K562 (cell line): ENCODE measurements at regions not wholly inside any gene's neighbourhood (a gene's known extent, or its start where the extent isn't known, plus 50 kb on each side); places are given as distances from the start of the nearest gene placed in this dataset.

Experiments
- ATAC-seq: fragments of 200-7000 bp; cut with Tn5 transposase; 3 replicates; pipeline ENCODE4 v1.9.1; 2020; ENCODE audit warnings: moderate library complexity
- BruUV-seq: library from RNA; stranded (reverse); fragments of 400-500 nt; replicated peaks from 2 replicates; lab custom pipeline; 2021; lab: Mats Ljungman, UMichigan
- CTCF ChIA-PET: fragments of 300-600 bp; formaldehyde crosslinking; extraction: SDS; loops from one replicate; lab custom pipeline; 2021; ENCODE audit warnings: low intra/inter-chr PET ratio; lab: Yijun Ruan, JAX
- POLR2A ChIA-PET: fragments of 300-600, 350-650 bp; sonication (Branson Sonifier 250); formaldehyde crosslinking; extraction: SDS; loops from one replicate; lab custom pipeline; 2021; ENCODE audit warnings: antibody characterized with exemption, inconsistent platforms; lab: Yijun Ruan, JAX
- DNase-seq, 4 experiments: peaks; one replicate each; pipeline versions ENCODE4 v3.0.0 to v3.0.0-alpha.2; 2011 to 2018; ENCODE audit warnings: low spot score in 3 of 4, mixed read lengths in 3 of 4; ENCODE audit errors: extremely low read depth in 1 of 4
- FAIRE-seq: peaks from 2 replicates; lab custom pipeline; 2011; peaks lifted over from hg19 to GRCh38; lab: Jason Lieb, UNC
- H2AFZ ChIP-seq: 2 replicates; pipeline ENCODE4 v1.6.0; 2011; ENCODE audit warnings: low read depth, low read length, control low read depth, inconsistent platforms
- H3K27ac ChIP-seq: fragments of 200-600 bp; 3 replicates; pipeline ENCODE4 v1.8.0; 2011; ENCODE audit warnings: low read depth, mild to moderate bottlenecking, control low read depth, inconsistent platforms, low read length, moderate library complexity, mixed read lengths; ENCODE audit errors: extremely low read depth
- H3K27me3 ChIP-seq, 2 experiments: fragments of 300-600 bp in 1 of 2; 2 replicates in 1 of 2; 3 replicates in 1 of 2; pipeline versions ENCODE4 v1.6.0 to v1.8.0; 2011; ENCODE audit warnings: inconsistent platforms in 2 of 2, low read length in 2 of 2, mild to moderate bottlenecking in 1 of 2, mixed read lengths in 1 of 2, moderate library complexity in 1 of 2; ENCODE audit not compliant: control insufficient read depth in 2 of 2, insufficient read depth in 2 of 2
- H3K36me3 ChIP-seq: fragments of 300-600 bp; 3 replicates; pipeline ENCODE4 v1.8.0; 2011; ENCODE audit warnings: mild to moderate bottlenecking, low read length, inconsistent platforms; ENCODE audit not compliant: control insufficient read depth, insufficient read depth
- H3K4me1 ChIP-seq, 2 experiments: fragments of 200-600 bp in 1 of 2; replicated peaks in 1 of 2; 2 replicates in 1 of 2; 3 replicates in 1 of 2; pipeline versions ENCODE4 v1.5.1 to v1.8.0; 2011; ENCODE audit warnings: inconsistent platforms in 2 of 2, low read length in 2 of 2, mild to moderate bottlenecking in 1 of 2, mixed read lengths in 1 of 2, moderate library complexity in 1 of 2; ENCODE audit not compliant: control insufficient read depth in 2 of 2, insufficient read depth in 2 of 2
- H3K4me2 ChIP-seq: 2 replicates; pipeline ENCODE4 v1.6.1; 2011; ENCODE audit warnings: low read length, control low read depth, inconsistent platforms, mixed read lengths; ENCODE audit not compliant: insufficient read depth
- H3K4me3 ChIP-seq: fragments of 200-600 bp; sonication (generic), shearing (Covaris generic); 2 replicates; pipeline ENCODE4 v1.5.1; 2016; ENCODE audit warnings: control low read depth, inconsistent platforms
- H3K79me2 ChIP-seq: fragments of 200-600 bp; 3 replicates; pipeline ENCODE4 v1.8.0; 2011; ENCODE audit warnings: low read length, inconsistent platforms; ENCODE audit not compliant: control insufficient read depth, insufficient read depth
- H3K9ac ChIP-seq, 2 experiments: 2 replicates each; pipeline versions ENCODE4 v1.6.0 to v1.6.1; 2011; ENCODE audit warnings: low read depth in 2 of 2, low read length in 2 of 2, control low read depth in 1 of 2, inconsistent platforms in 1 of 2, mild to moderate bottlenecking in 1 of 2, mixed read lengths in 1 of 2; ENCODE audit not compliant: insufficient read depth in 1 of 2
- H3K9me1 ChIP-seq: one replicate; pipeline ENCODE4 v1.6.0; 2011; ENCODE audit warnings: inconsistent platforms, mild to moderate bottlenecking, low read length, moderate library complexity; ENCODE audit not compliant: control insufficient read depth, insufficient read depth
- H3K9me3 ChIP-seq: replicated peaks from 2 replicates; pipeline ENCODE4 v1.5.1; 2011; ENCODE audit warnings: low read depth, low read length, inconsistent platforms; ENCODE audit not compliant: control insufficient read depth, insufficient read depth
- H4K20me1 ChIP-seq: replicated peaks from 2 replicates; pipeline ENCODE4 v1.6.1; 2011; ENCODE audit warnings: low read length, inconsistent platforms, mixed read lengths; ENCODE audit not compliant: control insufficient read depth, insufficient read depth
- AFF4 ChIP-seq: sonication (generic); formaldehyde crosslinking; IDR thresholded peaks from 2 replicates; pipeline ENCODE4 v1.8.0; 2023; ENCODE audit warnings: mild to moderate bottlenecking, missing genetic modification reagents
- GABPB1 ChIP-seq: sonication (generic); formaldehyde crosslinking; IDR thresholded peaks from 2 replicates; pipeline ENCODE4 v1.8.0; 2022; ENCODE audit warnings: mild to moderate bottlenecking, missing genetic modification reagents
- U2AF1 ChIP-seq: fragments of 200-400 bp; formaldehyde crosslinking; optimal IDR thresholded peaks from 2 replicates; pipeline ENCODE3; 2017; ENCODE audit warnings: mild to moderate bottlenecking, low read depth, low read length, moderate library complexity
- WGBS: fragments of 100-300 bp; shearing (Covaris generic); methylation state at CpG from one replicate; pipeline ENCODE4 v1.1.6; 2016; ENCODE audit warnings: low coverage, mixed read lengths; ENCODE audit not compliant: insufficient coverage; ENCODE audit errors: missing lambda C conversion rate; 5-methylcytosine and 5-hydroxymethylcytosine counted together
- in situ Hi-C: fragments of 300-500 bp; cut with MboI; formaldehyde crosslinking; loops from 4 replicates; pipeline ENCODE4 v1.15.0; 2018; ENCODE audit warnings: inconsistent platforms, mixed read lengths
- intact Hi-C: fragments of 100-400 bp; cut with micrococcal nuclease; formaldehyde crosslinking; loops from 2 replicates; pipeline ENCODE4 v1.14.2; 2022

DNA sequence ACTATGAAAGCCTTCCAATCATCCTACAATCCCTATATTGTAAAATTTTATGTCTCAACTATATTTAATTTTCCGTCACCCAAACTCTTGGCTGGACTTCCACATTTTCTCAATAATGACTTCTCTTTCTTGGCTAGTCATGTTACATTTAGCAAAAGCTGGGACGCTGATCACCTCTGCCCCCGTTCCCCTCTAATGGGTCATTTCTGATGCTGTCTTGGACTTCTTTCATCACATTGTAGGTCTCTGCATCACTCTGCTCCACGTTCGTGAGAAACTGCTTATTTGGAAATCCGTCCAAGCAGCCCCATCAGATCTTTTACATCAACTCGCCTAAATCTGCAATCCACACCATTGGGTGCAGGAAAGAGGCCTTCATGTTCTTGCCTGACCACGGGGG, 203.8 kb downstream of the MYLK4 start:
- no peak for DNase-seq
- POLR2A ChIA-PET, result no interaction called here

More for the DNA sequence above, 203.8 kb downstream of the MYLK4 start:
- TF ChIP-seq AFF4, result no peak
- TF ChIP-seq GABPB1, result no peak
- TF ChIP-seq U2AF1, result no peak
- H3K9me3 ChIP-seq, result no peaks in the 10 kb centered on the region
- WGBS, result 2% methylated on average over 8 of the region's 8 CpGs
- no peak overlapping the region for H3K4me2 ChIP-seq
- H4K20me1 ChIP-seq, result no peaks in the 10 kb centered on the region
- H3K4me3 ChIP-seq, result no peak overlapping the region
- no peaks in the 10 kb centered on the region for H3K9me1 ChIP-seq
- no peak overlapping the region for H3K9ac ChIP-seq
- no peaks in the 10 kb centered on the region for H3K79me2 ChIP-seq
- ATAC-seq (no peak), FAIRE-seq (no peak)
- peaks cover 2 to 11% of the 10 kb centered on the region in 2 experiments; a peak in 4 of 5 replicates for H3K27me3 ChIP-seq
- no TSS peak for BruUV-seq
- in situ Hi-C loops (no loop called here), intact Hi-C loops (no loop called here)
- H3K36me3 ChIP-seq, result no peaks in the 10 kb centered on the region
- no peak overlapping the region; the same call in 1 of the 2 replicates for H2AFZ ChIP-seq
- peaks cover 4 to 14% of the 10 kb centered on the region in 2 experiments for H3K4me1 ChIP-seq
- H3K27ac ChIP-seq, result no peak overlapping the region
- CTCF ChIA-PET, result interaction anchor here (0.6 kb wide), 1 partner anchor 103 kb away, joined by 4 read pairs; no protein-coding TSS in a partner anchor
